ENCODE measurements at regions not wholly inside any gene's neighbourhood (a gene's known extent, or its start where the extent isn't known, plus 50 kb on each side); places are given as distances from the start of the nearest gene placed in this dataset.

GRCh38 chr7:35401217-35401879 lies 147.4 kb upstream of the TBX20 start:
- no peak overlapping the region for H3K4me3 ChIP-seq (ENCODE audit: low read length)
- TF ChIP-seq CTCF (conservative IDR thresholded peaks at IDR 0.05; ENCODE audit: low read length): no peak
- no peak for DNase-seq (ENCODE audit: low read depth)

- TF ChIP-seq CTCF (conservative IDR thresholded peaks at IDR 0.05; ENCODE audit: low read length): no peak
- H3K4me3 ChIP-seq (ENCODE audit: low read length): no peak overlapping the region
- DNase-seq (ENCODE audit: low read depth): no peak
These were observed 145.9 kb upstream of the TBX20 start for GRCh38 chr7:35399840-35400239.

- DNase-seq (ENCODE audit: low read depth): no peak
- no peak overlapping the region for H3K4me3 ChIP-seq (ENCODE audit: low read length)
These were observed 145.3 kb upstream of the TBX20 start for GRCh38 chr7:35399216-35399615.

GRCh38 chr7:35398518-35398917 lies 144.6 kb upstream of the TBX20 start:
- no peak for TF ChIP-seq CTCF (conservative IDR thresholded peaks at IDR 0.05; ENCODE audit: low read length)
- no peak for DNase-seq (ENCODE audit: low read depth)
- H3K4me3 ChIP-seq (ENCODE audit: low read length): no peak overlapping the region

More at GRCh38 chr7:35399216-35399615, 145.3 kb upstream of the TBX20 start:
- no peak for TF ChIP-seq CTCF (conservative IDR thresholded peaks at IDR 0.05; ENCODE audit: low read length)

GRCh38 chr7:35390146-35390545 lies 136.2 kb upstream of the TBX20 start:
- H3K4me3 ChIP-seq (ENCODE audit: low read length): no peak overlapping the region
- DNase-seq (ENCODE audit: low read depth): no peak
- no peak for TF ChIP-seq CTCF (conservative IDR thresholded peaks at IDR 0.05; ENCODE audit: low read length)

GRCh38 chr7:35389636-35390035 lies 135.7 kb upstream of the TBX20 start:
- TF ChIP-seq CTCF (conservative IDR thresholded peaks at IDR 0.05; ENCODE audit: low read length): no peak

More at GRCh38 chr7:35389636-35390035, 135.7 kb upstream of the TBX20 start:
- H3K4me3 ChIP-seq (ENCODE audit: low read length): no peak overlapping the region
- no peak for DNase-seq (ENCODE audit: low read depth)
